Thoracic aorta (tissue), 2 donors: ENCODE measurements at regions not wholly inside any gene's neighbourhood (a gene's known extent, or its start where the extent isn't known, plus 50 kb on each side); places are given as distances from the start of the nearest gene placed in this dataset.

Experiments
- ATAC-seq: fragments of 150-250 bp; one replicate; pipeline ENCODE4 v1.8.0; 2017; ENCODE audit warnings: low read depth; ENCODE audit not compliant: insufficient number of reproducible peaks, low FRiP score
- DNase-seq: peaks from one replicate; pipeline ENCODE4 v3.0.0-alpha.2; 2020; ENCODE audit warnings: low spot score
- H3K27ac ChIP-seq, 2 donors: fragments of 200-600 bp; sonication (generic); 1 replicate in 1 of 2; 2 replicates in 1 of 2; pipeline ENCODE4 v1.5.1; 2016; ENCODE audit warnings: mild to moderate bottlenecking in 2 of 2, moderate library complexity in 2 of 2
- H3K27me3 ChIP-seq: fragments of 200-600 bp; sonication (generic); replicated peaks from 2 replicates; pipeline ENCODE4 v1.6.0; 2016; ENCODE audit warnings: mild to moderate bottlenecking; ENCODE audit not compliant: insufficient read depth
- H3K36me3 ChIP-seq: fragments of 200-600 bp; sonication (generic); one replicate; pipeline ENCODE4 v1.5.1; 2016
- H3K4me1 ChIP-seq, 2 donors: fragments of 200-600 bp; sonication (generic); 1 replicate in 1 of 2; 2 replicates in 1 of 2; pipeline versions ENCODE4 v1.5.1 to v1.6.0; 2016; ENCODE audit warnings: low read depth in 2 of 2, mild to moderate bottlenecking in 1 of 2; ENCODE audit not compliant: control insufficient read depth in 1 of 2
- H3K4me3 ChIP-seq: fragments of 200-600 bp; sonication (generic); 2 replicates; pipeline ENCODE4 v1.5.1; 2016; ENCODE audit warnings: mild to moderate bottlenecking
- H3K9me3 ChIP-seq: fragments of 200-600 bp; sonication (generic); 2 replicates; pipeline ENCODE4 v1.5.1; 2016
- CTCF ChIP-seq: fragments of 200-600 bp; sonication (generic); IDR thresholded peaks from one replicate; pipeline ENCODE4 v1.5.1; 2019; ENCODE audit warnings: antibody characterized with exemption

GRCh38 chr9:73684601-73685000 lies 532.9 kb downstream of the ANXA1 start:
- no peaks in the 10 kb centered on the region for H3K27me3 ChIP-seq
- H3K36me3 ChIP-seq = no peaks in the 10 kb centered on the region
- H3K9me3 ChIP-seq = no peaks in the 10 kb centered on the region
- no peak for TF ChIP-seq CTCF
- H3K4me1 ChIP-seq = no peaks in the 10 kb centered on the region
- ATAC-seq (no peak), DNase-seq (no peak)
- no peak overlapping the region for H3K4me3 ChIP-seq
- H3K27ac ChIP-seq = no peak overlapping the region

GRCh38 chr9:73685786-73686185 lies 534.1 kb downstream of the ANXA1 start:
- no peak for TF ChIP-seq CTCF
- DNase-seq (no peak), ATAC-seq (no peak)
- Histone ChIP-seq H3K36me3 (no peaks in the 10 kb centered on the region), H3K27ac (no peak overlapping the region), H3K27me3 (no peaks in the 10 kb centered on the region), H3K9me3 (no peaks in the 10 kb centered on the region), H3K4me3 (no peak overlapping the region), H3K4me1 (no peaks in the 10 kb centered on the region)

- no peaks in the 10 kb centered on the region for H3K36me3 ChIP-seq
- ATAC-seq = no peak
- H3K27me3 ChIP-seq = no peaks in the 10 kb centered on the region
- no peak overlapping the region for H3K27ac ChIP-seq
- no peaks in the 10 kb centered on the region for H3K9me3 ChIP-seq
- no peak for TF ChIP-seq CTCF
- no peak overlapping the region for H3K4me3 ChIP-seq
- H3K4me1 ChIP-seq = no peaks in the 10 kb centered on the region
- DNase-seq = no peak
Measured at GRCh38 chr9:73689051-73689870, 537.6 kb downstream of the ANXA1 start.

- Histone ChIP-seq H3K27me3 (no peaks in the 10 kb centered on the region), H3K4me1 (no peaks in the 10 kb centered on the region), H3K9me3 (no peaks in the 10 kb centered on the region), H3K36me3 (no peaks in the 10 kb centered on the region), H3K27ac (no peak overlapping the region), H3K4me3 (no peak overlapping the region)
- DNase-seq = no peak
- no peak for TF ChIP-seq CTCF
- ATAC-seq = no peak
Measured at GRCh38 chr9:73701415-73702057, 549.9 kb downstream of the ANXA1 start.

GRCh38 chr9:73714294-73714693 lies 562.6 kb downstream of the ANXA1 start:
- no peaks in the 10 kb centered on the region for H3K27me3 ChIP-seq
- H3K4me3 ChIP-seq = no peak overlapping the region
- no peaks in the 10 kb centered on the region for H3K36me3 ChIP-seq
- H3K27ac ChIP-seq = no peak overlapping the region
- H3K9me3 ChIP-seq = no peaks in the 10 kb centered on the region
- TF ChIP-seq CTCF = no peak
- H3K4me1 ChIP-seq = no peaks in the 10 kb centered on the region
- DNase-seq = no peak
- no peak for ATAC-seq
